ENCODE measurements at regions not wholly inside any gene's neighbourhood (a gene's known extent, or its start where the extent isn't known, plus 50 kb on each side); places are given as distances from the start of the nearest gene placed in this dataset.
"Not testable (repeated sequence)": the region's sequence is repeated elsewhere in the genome, so short reads cannot be mapped to it uniquely, and the experiment has no call there.

- TF ChIP-seq, protein P1, sequence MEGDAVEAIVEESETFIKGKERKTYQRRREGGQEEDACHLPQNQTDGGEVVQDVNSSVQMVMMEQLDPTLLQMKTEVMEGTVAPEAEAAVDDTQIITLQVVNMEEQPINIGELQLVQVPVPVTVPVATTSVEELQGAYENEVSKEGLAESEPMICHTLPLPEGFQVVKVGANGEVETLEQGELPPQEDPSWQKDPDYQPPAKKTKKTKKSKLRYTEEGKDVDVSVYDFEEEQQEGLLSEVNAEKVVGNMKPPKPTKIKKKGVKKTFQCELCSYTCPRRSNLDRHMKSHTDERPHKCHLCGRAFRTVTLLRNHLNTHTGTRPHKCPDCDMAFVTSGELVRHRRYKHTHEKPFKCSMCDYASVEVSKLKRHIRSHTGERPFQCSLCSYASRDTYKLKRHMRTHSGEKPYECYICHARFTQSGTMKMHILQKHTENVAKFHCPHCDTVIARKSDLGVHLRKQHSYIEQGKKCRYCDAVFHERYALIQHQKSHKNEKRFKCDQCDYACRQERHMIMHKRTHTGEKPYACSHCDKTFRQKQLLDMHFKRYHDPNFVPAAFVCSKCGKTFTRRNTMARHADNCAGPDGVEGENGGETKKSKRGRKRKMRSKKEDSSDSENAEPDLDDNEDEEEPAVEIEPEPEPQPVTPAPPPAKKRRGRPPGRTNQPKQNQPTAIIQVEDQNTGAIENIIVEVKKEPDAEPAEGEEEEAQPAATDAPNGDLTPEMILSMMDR (IDR thresholded peaks at IDR 0.05; ENCODE audit: low read length): not testable (repeated sequence)
- TF ChIP-seq EZH2 (optimal IDR thresholded peaks at IDR 0.05; ENCODE audit: low read depth, low read length); EZH2phosphoT487 (IDR thresholded peaks at IDR 0.05; ENCODE audit: low read length): not testable (repeated sequence)
These were observed 179.5 kb downstream of the OTOP1 start for GRCh38 chr4:4047202-4047601.
